GM23338 (cell line): ENCODE measurements at regions not wholly inside any gene's neighbourhood (a gene's known extent, or its start where the extent isn't known, plus 50 kb on each side); places are given as distances from the start of the nearest gene placed in this dataset.

Experiments used
- CREB1 ChIP-seq: fragments of 250-450 bp; sonication (Bioruptor Pico); IDR thresholded peaks from 2 replicates; pipeline ENCODE4 v1.5.0; 2020; ENCODE audit warnings: low read depth, mild to moderate bottlenecking, moderate library complexity
- EZH2 ChIP-seq: fragments of 200-600 bp; sonication (generic); IDR thresholded peaks from one replicate; pipeline ENCODE4 v1.8.0; 2017; ENCODE audit warnings: antibody characterized with exemption, mild to moderate bottlenecking, low read depth; ENCODE audit not compliant: unreplicated experiment
- JUNB ChIP-seq: IDR thresholded peaks from one replicate; pipeline ENCODE4 v1.6.1; 2016; ENCODE audit warnings: antibody characterized with exemption; ENCODE audit not compliant: unreplicated experiment
- POLR2AphosphoS5 ChIP-seq: IDR thresholded peaks from 2 replicates; pipeline ENCODE4 v1.6.1; 2016; ENCODE audit warnings: antibody characterized with exemption, low read depth
- ZNF331 ChIP-seq: fragments of 250-450 bp; sonication (Bioruptor Pico); IDR thresholded peaks from 2 replicates; pipeline ENCODE4 v1.5.0; 2020; ENCODE audit warnings: low read depth, mild to moderate bottlenecking, moderate library complexity
- TF ChIP-seq, protein P1 (sequence below), 2 experiments: fragments of 200-600 bp in 1 of 2; sonication (generic) in 1 of 2; conservative IDR thresholded peaks; 2 replicates each; pipeline versions ENCODE4 v1.5.1 to v1.6.1; 2016 to 2017; ENCODE audit warnings: antibody characterized with exemption in 2 of 2, low read depth in 2 of 2, mild to moderate bottlenecking in 2 of 2, moderate library complexity in 1 of 2
- TF ChIP-seq, protein P2 (sequence below): IDR thresholded peaks from one replicate; pipeline ENCODE4 v1.6.1; 2018; ENCODE audit warnings: antibody characterized with exemption; ENCODE audit not compliant: unreplicated experiment

GRCh38 chr6:100247123-100247522 lies 217.6 kb downstream of the SIM1 start:
- TF ChIP-seq POLR2AphosphoS5 (no peak), EZH2 (no peak), JUNB (no peak), ZNF331 (no peak), CREB1 (CRISPR knock-in tag) (no peak)
- TF ChIP-seq, protein P1, sequence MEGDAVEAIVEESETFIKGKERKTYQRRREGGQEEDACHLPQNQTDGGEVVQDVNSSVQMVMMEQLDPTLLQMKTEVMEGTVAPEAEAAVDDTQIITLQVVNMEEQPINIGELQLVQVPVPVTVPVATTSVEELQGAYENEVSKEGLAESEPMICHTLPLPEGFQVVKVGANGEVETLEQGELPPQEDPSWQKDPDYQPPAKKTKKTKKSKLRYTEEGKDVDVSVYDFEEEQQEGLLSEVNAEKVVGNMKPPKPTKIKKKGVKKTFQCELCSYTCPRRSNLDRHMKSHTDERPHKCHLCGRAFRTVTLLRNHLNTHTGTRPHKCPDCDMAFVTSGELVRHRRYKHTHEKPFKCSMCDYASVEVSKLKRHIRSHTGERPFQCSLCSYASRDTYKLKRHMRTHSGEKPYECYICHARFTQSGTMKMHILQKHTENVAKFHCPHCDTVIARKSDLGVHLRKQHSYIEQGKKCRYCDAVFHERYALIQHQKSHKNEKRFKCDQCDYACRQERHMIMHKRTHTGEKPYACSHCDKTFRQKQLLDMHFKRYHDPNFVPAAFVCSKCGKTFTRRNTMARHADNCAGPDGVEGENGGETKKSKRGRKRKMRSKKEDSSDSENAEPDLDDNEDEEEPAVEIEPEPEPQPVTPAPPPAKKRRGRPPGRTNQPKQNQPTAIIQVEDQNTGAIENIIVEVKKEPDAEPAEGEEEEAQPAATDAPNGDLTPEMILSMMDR (conservative IDR thresholded peaks at IDR 0.05; ENCODE audit: low read depth in 2 of 2), result no peak
- TF ChIP-seq, protein P2, sequence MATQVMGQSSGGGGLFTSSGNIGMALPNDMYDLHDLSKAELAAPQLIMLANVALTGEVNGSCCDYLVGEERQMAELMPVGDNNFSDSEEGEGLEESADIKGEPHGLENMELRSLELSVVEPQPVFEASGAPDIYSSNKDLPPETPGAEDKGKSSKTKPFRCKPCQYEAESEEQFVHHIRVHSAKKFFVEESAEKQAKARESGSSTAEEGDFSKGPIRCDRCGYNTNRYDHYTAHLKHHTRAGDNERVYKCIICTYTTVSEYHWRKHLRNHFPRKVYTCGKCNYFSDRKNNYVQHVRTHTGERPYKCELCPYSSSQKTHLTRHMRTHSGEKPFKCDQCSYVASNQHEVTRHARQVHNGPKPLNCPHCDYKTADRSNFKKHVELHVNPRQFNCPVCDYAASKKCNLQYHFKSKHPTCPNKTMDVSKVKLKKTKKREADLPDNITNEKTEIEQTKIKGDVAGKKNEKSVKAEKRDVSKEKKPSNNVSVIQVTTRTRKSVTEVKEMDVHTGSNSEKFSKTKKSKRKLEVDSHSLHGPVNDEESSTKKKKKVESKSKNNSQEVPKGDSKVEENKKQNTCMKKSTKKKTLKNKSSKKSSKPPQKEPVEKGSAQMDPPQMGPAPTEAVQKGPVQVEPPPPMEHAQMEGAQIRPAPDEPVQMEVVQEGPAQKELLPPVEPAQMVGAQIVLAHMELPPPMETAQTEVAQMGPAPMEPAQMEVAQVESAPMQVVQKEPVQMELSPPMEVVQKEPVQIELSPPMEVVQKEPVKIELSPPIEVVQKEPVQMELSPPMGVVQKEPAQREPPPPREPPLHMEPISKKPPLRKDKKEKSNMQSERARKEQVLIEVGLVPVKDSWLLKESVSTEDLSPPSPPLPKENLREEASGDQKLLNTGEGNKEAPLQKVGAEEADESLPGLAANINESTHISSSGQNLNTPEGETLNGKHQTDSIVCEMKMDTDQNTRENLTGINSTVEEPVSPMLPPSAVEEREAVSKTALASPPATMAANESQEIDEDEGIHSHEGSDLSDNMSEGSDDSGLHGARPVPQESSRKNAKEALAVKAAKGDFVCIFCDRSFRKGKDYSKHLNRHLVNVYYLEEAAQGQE, result no peak
